Nephron progenitor cell (in vitro differentiated cells): ENCODE measurements at regions not wholly inside any gene's neighbourhood (a gene's known extent, or its start where the extent isn't known, plus 50 kb on each side); places are given as distances from the start of the nearest gene placed in this dataset.

ENCODE experiments used
- DNase-seq: peaks from one replicate; pipeline ENCODE4 v3.0.0; 2021
- H3K27ac Mint-ChIP-seq: 2 replicates; pipeline ENCODE4 v1.8.0; 2021; ENCODE audit warnings: mild to moderate bottlenecking, moderate library complexity, mixed read lengths
- H3K27me3 Mint-ChIP-seq: 2 replicates; pipeline ENCODE4 v1.8.0; 2021; ENCODE audit warnings: mild to moderate bottlenecking, low read depth, mixed read lengths; ENCODE audit not compliant: poor library complexity
- H3K36me3 Mint-ChIP-seq: 2 replicates; pipeline ENCODE4 v1.8.0; 2021; ENCODE audit warnings: low read depth, mixed read lengths
- H3K4me1 Mint-ChIP-seq: 2 replicates; pipeline ENCODE4 v1.8.0; 2021; ENCODE audit warnings: mixed read lengths
- H3K4me3 Mint-ChIP-seq: 2 replicates; pipeline ENCODE4 v1.8.0; 2021; ENCODE audit warnings: mild to moderate bottlenecking, moderate library complexity, mixed read lengths
- H3K9me3 Mint-ChIP-seq: 2 replicates; pipeline ENCODE4 v1.8.0; 2021; ENCODE audit warnings: mild to moderate bottlenecking, moderate library complexity, mixed read lengths
- TF ChIP-seq, protein P1 (sequence below): fragments of 200-600 bp; sonication (generic); IDR thresholded peaks from 2 replicates; pipeline ENCODE4 v1.5.0; 2021; ENCODE audit warnings: antibody characterized with exemption

DNA sequence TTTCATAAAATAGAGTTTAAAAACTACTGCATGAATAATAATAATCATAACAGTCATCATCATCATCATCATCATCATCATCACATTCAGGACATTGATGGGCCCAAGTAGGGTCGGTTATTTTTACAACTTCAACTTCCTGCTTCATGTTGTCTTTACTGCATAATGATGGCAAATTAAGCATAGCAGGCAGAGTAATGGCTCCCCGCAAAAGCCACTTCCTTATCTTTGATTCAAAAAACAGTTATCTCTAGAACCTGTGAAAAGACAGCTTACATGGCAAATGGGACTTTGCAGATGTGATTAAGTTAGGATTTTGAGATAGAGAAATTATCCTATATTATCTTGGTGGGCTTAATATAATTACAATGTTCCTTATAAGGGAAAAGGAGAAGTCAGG is 792.9 kb downstream of the LIG4 start:
- H3K4me3 Mint-ChIP-seq, result no peak overlapping the region
- H3K4me1 Mint-ChIP-seq, result no peaks in the 10 kb centered on the region
- no peak for DNase-seq
- no peaks in the 10 kb centered on the region for H3K36me3 Mint-ChIP-seq
- H3K9me3 Mint-ChIP-seq, result no peaks in the 10 kb centered on the region
- TF ChIP-seq, protein P1, sequence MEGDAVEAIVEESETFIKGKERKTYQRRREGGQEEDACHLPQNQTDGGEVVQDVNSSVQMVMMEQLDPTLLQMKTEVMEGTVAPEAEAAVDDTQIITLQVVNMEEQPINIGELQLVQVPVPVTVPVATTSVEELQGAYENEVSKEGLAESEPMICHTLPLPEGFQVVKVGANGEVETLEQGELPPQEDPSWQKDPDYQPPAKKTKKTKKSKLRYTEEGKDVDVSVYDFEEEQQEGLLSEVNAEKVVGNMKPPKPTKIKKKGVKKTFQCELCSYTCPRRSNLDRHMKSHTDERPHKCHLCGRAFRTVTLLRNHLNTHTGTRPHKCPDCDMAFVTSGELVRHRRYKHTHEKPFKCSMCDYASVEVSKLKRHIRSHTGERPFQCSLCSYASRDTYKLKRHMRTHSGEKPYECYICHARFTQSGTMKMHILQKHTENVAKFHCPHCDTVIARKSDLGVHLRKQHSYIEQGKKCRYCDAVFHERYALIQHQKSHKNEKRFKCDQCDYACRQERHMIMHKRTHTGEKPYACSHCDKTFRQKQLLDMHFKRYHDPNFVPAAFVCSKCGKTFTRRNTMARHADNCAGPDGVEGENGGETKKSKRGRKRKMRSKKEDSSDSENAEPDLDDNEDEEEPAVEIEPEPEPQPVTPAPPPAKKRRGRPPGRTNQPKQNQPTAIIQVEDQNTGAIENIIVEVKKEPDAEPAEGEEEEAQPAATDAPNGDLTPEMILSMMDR, result no peak
- no peaks in the 10 kb centered on the region for H3K27me3 Mint-ChIP-seq
- no peak overlapping the region for H3K27ac Mint-ChIP-seq

DNA sequence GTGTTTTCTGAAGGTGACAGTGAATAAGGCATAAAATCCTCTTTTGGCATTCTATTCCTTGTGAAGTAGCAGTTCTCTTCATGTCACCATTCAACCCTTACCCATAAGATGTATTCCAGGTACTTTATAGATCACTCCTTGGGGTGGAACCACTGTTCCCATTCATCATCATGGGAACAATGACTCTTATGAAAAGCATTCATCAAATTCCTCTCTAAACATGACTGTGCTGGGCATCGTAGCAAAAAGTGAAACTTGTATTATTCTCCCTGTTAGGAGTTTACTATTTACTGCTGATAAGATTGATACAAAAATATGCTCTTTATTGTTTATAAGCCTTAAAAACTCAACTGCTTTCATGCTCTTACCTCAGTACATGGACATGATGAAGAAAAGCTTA is 793.4 kb downstream of the LIG4 start:
- DNase-seq, result no peak
- Mint-ChIP-seq H3K27ac (no peak overlapping the region), H3K4me1 (no peaks in the 10 kb centered on the region), H3K9me3 (no peaks in the 10 kb centered on the region), H3K27me3 (no peaks in the 10 kb centered on the region), H3K4me3 (no peak overlapping the region), H3K36me3 (no peaks in the 10 kb centered on the region)
- TF ChIP-seq, protein P1, result no peak

DNA sequence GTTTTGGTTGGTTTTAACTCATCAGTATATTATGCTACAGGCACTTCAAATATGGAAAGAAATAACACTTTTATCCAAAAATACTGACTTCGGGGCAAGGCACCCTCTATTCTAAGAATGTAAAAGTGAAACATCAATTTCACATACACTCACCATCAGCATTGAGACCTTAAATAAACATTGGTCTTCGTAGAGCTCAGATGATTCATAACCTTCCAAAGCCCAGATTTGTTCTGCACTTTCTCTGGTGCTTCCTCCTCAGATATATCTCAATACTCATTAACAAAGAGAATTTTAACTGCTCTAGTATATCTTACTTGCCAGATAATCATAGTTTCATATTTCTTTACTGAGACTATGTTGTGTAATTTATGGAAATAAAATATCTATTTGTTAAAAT is 794.3 kb downstream of the LIG4 start:
- no peaks in the 10 kb centered on the region for H3K27me3 Mint-ChIP-seq
- no peak for DNase-seq
- H3K9me3 Mint-ChIP-seq, result no peaks in the 10 kb centered on the region
- TF ChIP-seq, protein P1, result no peak
- no peaks in the 10 kb centered on the region for H3K36me3 Mint-ChIP-seq
- H3K4me3 Mint-ChIP-seq, result no peak overlapping the region
- H3K4me1 Mint-ChIP-seq, result no peaks in the 10 kb centered on the region
- H3K27ac Mint-ChIP-seq, result no peak overlapping the region

DNA sequence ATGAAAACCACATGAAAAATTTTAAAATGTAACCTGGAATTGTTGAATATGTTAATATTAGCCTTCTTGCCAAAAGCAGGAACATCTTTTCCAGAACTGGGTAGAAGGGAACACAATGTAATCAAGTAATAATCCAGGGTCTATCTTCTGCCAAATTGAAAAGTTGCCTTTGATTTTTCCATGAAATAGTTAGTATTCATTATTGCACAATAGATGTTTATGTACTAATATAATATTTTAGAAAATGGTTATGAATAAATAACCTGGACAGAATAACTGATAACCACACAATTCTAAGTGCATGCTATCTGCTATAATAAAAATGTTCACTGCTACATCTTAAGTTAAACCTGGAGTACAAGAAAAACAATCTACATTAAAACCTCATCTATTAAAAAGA is 802.3 kb downstream of the LIG4 start:
- H3K9me3 Mint-ChIP-seq, result no peaks in the 10 kb centered on the region
- no peak for DNase-seq
- H3K27ac Mint-ChIP-seq, result no peak overlapping the region
- peaks cover 4% of the 10 kb centered on the region for H3K27me3 Mint-ChIP-seq
- no peaks in the 10 kb centered on the region for H3K36me3 Mint-ChIP-seq
- H3K4me3 Mint-ChIP-seq, result no peak overlapping the region
- no peaks in the 10 kb centered on the region for H3K4me1 Mint-ChIP-seq
- TF ChIP-seq, protein P1, result no peak

DNA sequence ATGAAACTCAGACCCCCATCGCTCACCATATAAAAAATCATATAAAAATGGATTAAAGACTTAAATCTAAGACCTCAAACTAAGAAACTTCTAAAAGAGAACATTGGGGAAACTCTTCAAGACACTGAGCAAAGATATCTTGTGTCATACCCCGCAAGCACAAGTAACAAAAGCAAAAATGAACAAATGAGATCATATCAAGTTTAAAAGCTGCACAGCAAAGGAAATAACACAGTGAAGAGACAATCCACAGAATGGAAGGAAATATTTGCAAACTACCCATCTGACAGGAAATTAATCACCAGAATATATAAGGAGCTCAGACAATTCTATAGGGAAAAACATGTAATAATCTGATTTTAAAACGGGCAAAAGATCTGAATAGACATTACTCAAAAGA is 808.3 kb downstream of the LIG4 start:
- no peaks in the 10 kb centered on the region for H3K36me3 Mint-ChIP-seq
- no peak for DNase-seq
- no peak overlapping the region for H3K4me3 Mint-ChIP-seq
- H3K27ac Mint-ChIP-seq, result no peak overlapping the region
- H3K4me1 Mint-ChIP-seq, result no peaks in the 10 kb centered on the region
- H3K9me3 Mint-ChIP-seq, result no peaks in the 10 kb centered on the region
- TF ChIP-seq, protein P1, result no peak
- peaks cover 4% of the 10 kb centered on the region for H3K27me3 Mint-ChIP-seq

DNA sequence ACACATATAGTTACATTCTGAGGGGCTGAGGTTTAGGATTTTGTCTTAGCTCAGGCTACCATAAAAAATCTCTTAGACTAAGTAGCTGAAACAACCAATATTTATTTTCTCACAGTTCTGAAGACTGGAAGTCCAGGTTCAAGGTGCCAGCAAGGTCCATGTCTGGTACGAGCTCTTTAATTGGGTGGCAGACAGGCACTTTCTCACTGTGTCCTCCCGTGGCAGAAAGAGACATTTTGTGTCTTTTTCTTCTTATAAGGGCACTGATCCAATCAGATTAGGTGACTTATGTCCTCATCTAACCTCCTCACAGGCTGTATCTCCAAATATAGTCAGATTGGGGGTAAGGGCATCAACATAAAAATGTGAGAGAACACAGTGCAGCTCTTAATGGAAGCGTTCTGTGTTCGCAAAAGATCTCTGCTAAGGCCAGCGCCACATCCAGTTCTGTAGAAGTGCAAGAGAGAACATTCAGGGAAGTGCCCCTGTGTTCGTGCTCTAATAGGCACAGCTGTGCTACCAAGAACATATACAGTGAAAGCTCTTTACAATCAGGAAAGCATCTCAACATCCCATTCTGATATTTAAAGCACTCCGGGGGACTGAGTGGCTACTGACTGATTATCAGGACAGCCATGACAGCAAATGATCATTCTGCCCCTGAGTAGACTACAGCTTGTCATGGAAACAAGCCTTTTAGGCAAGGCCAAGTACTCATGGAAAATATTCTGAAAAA is 819.2 kb downstream of the LIG4 start:
- no peaks in the 10 kb centered on the region for H3K4me1 Mint-ChIP-seq
- no peak for DNase-seq
- no peaks in the 10 kb centered on the region for H3K9me3 Mint-ChIP-seq
- no peaks in the 10 kb centered on the region for H3K36me3 Mint-ChIP-seq
- no peak overlapping the region for H3K27ac Mint-ChIP-seq
- peaks cover 3% of the 10 kb centered on the region for H3K27me3 Mint-ChIP-seq
- no peak overlapping the region for H3K4me3 Mint-ChIP-seq
- TF ChIP-seq, protein P1, result no peak
